Dendritic cell treated with granulocyte-macrophage colony-stimulating factor and Interleukin-4, amounts not matched to agents 40 ng/mL and 50 ng/mL, for 4 days (primary cell): ENCODE measurements at regions not wholly inside any gene's neighbourhood (a gene's known extent, or its start where the extent isn't known, plus 50 kb on each side); places are given as distances from the start of the nearest gene placed in this dataset.
"Not testable (repeated sequence)": the region's sequence is repeated elsewhere in the genome, so short reads cannot be mapped to it uniquely, and the experiment has no call there.

Source experiments
- H3K27ac Mint-ChIP-seq: one replicate; pipeline ENCODE4 v1.8.0; 2022; ENCODE audit warnings: mild to moderate bottlenecking, mixed read lengths
- H3K27me3 Mint-ChIP-seq: one replicate; pipeline ENCODE4 v1.8.0; 2022; ENCODE audit warnings: mild to moderate bottlenecking, mixed read lengths
- H3K36me3 Mint-ChIP-seq: one replicate; pipeline ENCODE4 v1.8.0; 2022; ENCODE audit warnings: low read depth, mixed read lengths
- H3K4me1 Mint-ChIP-seq: one replicate; pipeline ENCODE4 v1.8.0; 2022; ENCODE audit warnings: low read depth, mixed read lengths
- H3K4me3 Mint-ChIP-seq: one replicate; pipeline ENCODE4 v1.8.0; 2022; ENCODE audit warnings: mild to moderate bottlenecking, moderate library complexity, mixed read lengths
- H3K9me3 Mint-ChIP-seq: one replicate; pipeline ENCODE4 v1.8.0; 2022; ENCODE audit warnings: mixed read lengths
- intact Hi-C: fragments of 100-400 bp; cut with micrococcal nuclease; formaldehyde crosslinking; loops from one replicate; pipeline ENCODE4 v1.15.0; 2022

DNA sequence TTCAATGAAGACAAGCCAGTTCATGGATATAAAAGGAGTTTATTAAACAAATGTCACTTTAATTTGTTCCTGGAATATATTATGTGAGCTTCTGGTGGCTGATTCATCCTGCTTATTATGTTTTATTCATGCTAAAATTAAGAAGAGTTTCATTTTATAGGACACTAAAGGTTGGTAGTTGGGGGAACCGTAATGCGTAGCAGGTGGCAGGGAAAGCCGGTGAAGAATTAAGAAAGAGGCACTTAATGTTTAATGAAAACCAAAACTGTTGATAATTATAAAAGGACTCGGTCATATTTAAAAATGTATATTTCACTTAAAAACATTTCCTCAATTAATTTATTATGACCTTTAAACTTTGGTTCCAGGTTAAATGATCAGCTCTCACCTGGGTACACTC, 94.3 kb downstream of the XKR3 start:
- H3K27me3 Mint-ChIP-seq, H3K36me3 Mint-ChIP-seq, H3K9me3 Mint-ChIP-seq, intact Hi-C loops, H3K27ac Mint-ChIP-seq, H3K4me3 Mint-ChIP-seq: not testable (repeated sequence)
- H3K4me1 Mint-ChIP-seq: peaks cover 11% of the 10 kb centered on the region

DNA sequence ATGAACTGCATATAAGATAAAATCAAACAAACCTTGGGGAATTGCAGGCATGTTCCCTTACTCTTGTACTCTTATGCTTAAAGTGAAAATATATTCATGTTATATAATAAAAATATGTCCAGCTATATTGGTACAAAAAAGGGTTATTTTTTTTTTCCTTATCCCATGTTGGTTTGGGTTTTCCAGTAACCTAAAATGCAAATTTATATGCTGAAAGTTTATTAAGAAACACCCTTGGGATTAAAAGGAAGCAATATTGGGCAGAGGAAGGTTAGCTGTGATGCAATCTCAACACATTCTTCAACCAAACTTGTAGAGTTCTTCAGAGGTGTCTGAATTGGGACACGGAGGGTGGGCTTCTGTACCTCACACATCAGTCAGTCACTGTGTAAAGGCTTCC, 97.7 kb downstream of the XKR3 start:
- H3K36me3 Mint-ChIP-seq, H3K27me3 Mint-ChIP-seq, H3K4me3 Mint-ChIP-seq, intact Hi-C loops, H3K27ac Mint-ChIP-seq, H3K9me3 Mint-ChIP-seq: not testable (repeated sequence)
- peaks cover 21% of the 10 kb centered on the region for H3K4me1 Mint-ChIP-seq

DNA sequence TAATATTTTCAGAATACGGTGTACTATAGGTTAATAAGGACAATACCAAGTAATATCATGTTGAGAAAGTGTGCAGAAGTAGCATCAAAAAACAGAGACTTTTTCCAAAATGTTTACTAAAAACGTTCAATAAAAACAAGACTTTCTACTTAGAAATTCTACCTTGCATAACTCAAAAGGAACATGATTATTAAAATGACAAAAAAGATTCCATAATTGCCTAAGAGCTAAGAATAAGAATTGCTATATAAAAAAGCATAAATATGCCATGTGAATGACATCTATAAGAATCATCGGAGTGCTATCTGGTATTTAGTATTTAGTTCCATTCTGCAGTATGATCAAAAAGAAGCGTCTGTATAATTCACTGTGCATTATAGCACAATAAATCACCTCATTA, 102.0 kb downstream of the XKR3 start:
- peaks cover 30% of the 10 kb centered on the region for H3K4me1 Mint-ChIP-seq
- H3K27ac Mint-ChIP-seq, intact Hi-C loops, H3K27me3 Mint-ChIP-seq, H3K9me3 Mint-ChIP-seq, H3K36me3 Mint-ChIP-seq, H3K4me3 Mint-ChIP-seq: not testable (repeated sequence)

DNA sequence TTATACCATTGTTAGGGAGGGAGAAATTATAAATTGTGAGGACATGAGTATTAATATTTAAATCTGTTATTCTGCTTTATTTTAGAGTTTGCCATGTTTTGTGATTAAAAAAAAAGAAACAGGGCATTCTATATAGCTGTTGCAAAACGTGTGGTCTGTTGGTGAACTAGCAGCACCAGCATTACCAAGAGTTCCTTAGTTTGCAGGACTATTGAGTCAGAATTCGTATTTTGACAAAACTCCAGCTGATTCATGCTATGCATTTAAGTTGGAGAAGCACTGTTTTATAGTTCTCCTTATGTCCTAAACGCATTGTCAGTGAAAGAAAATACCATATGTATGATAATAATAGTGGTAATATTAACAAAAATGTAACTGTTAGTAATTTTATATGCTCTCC, 102.6 kb downstream of the XKR3 start:
- H3K36me3 Mint-ChIP-seq, H3K9me3 Mint-ChIP-seq, intact Hi-C loops, H3K4me3 Mint-ChIP-seq, H3K27ac Mint-ChIP-seq, H3K27me3 Mint-ChIP-seq: not testable (repeated sequence)
- H3K4me1 Mint-ChIP-seq: peaks cover 35% of the 10 kb centered on the region

DNA sequence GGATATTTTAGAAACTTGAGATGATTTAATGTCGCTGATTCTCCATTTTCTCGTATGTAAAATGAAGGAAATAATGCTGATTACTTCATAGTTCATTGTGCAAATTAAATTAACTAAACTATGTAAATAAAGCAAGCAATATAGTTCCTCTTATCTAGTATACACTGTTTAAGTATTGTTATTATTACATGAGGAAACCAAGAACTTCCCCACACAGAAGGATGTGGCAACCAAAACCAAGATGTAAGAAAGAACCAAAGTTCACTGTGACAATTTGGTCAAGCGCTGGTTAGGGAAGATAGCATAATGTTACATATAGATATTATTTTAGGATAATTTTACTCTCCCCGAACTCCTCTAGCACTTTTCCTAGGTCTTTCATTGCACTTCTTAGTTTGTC, 103.2 kb downstream of the XKR3 start:
- Mint-ChIP-seq H3K4me1 (peaks cover 32% of the 10 kb centered on the region), H3K4me3 (no peak overlapping the region), H3K36me3 (no peaks in the 10 kb centered on the region), H3K9me3 (peaks cover 10% of the 10 kb centered on the region), H3K27ac (peak overlapping the region; percentile 70), H3K27me3 (peaks cover 10% of the 10 kb centered on the region)
- intact Hi-C loops: no loop called here

DNA sequence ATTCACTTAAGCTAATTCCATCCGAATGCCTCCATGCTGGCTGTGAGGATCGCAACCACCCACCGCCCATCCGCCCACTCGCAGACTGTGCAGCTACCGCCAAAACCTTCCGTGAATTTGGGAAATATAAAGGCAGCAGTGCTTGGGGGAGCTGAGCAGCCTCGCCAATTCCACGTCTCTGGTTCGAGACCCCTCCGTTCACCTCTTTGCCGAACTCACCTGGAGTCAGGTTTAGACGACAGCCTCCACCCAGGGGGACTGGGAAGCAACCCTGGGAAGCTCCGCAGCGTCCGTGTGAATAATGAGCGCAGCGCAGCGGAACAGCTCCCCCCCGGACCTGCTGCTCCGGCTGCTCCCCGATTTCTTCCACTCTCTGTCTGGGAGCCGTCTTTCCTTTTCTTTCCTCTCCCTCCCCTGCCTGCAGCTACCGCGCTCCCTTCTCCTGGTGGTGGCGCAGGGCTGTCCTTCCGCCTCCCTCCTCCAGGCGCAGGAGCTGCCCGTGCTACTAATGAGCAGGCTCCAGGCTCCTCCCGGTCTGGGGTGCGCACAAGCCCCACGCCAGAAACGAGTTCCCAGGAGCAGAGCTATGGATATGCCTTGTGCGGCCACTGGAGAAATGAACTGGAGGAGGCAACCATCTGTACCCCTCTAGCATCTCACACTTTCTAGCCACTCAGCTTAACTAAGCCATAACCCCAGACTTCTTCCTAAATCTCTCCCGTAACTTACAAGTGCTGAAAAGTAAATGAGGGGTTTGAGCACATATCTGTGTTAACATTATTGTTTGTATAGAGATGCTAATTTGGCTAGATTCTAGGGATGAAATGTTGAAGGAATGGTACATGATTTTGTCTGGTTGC, 107.3 kb downstream of the XKR3 start:
- Mint-ChIP-seq H3K27me3 (peaks cover 10% of the 10 kb centered on the region), H3K36me3 (no peaks in the 10 kb centered on the region), H3K4me3 (peak overlapping the region; percentile 37), H3K27ac (no peak overlapping the region), H3K9me3 (peaks cover 10% of the 10 kb centered on the region), H3K4me1 (peaks cover 14% of the 10 kb centered on the region)
- intact Hi-C loops: no loop called here

DNA sequence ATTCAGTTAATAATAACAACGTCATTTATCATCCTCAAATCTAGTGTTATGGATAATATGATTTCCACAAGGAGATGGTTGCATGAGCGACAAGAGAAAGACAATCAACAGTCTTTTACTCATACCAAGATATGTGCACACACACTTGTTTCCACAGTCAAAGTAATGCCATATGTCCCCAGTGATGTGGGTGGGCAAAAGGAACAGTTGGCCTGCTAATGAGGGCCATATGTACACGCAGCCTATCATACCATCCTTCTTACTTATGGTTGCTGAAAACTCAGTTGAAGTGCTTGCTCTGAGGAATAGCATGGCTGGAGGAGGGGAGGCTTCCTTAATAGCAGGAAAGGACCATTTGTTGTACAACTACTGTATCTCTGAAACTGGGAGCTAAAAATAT, 110.6 kb downstream of the XKR3 start:
- intact Hi-C loops, H3K27ac Mint-ChIP-seq, H3K4me3 Mint-ChIP-seq, H3K36me3 Mint-ChIP-seq, H3K4me1 Mint-ChIP-seq: not testable (repeated sequence)
- Mint-ChIP-seq H3K9me3 (peaks cover 14% of the 10 kb centered on the region), H3K27me3 (peaks cover 10% of the 10 kb centered on the region)

DNA sequence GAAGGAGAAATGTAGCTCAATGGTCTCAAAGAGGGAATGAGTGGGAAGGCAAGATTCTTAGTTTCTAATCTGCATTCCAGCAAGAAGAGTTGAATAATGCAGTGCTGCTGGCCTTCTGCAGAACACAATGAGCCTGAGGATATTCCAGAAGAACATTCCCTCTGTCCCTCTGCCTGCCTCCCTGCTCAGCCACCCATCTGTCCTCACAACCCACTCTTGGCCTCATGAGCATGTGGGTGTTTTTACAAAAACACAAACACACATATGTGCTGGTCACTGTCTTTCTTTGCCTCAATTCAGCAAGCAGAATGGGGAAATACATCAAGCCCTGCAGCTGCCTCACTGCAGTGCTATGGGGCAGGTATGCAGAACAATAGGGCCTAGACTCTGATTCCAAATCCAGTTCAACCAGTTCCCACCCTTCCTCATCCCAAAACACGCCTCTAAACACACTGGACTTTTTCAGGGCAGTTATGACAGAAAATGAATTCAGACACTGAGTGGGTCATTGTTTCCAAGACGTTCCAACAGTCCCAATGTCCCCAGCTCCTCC, 109.8 kb upstream of the CCT8L2 start:
- H3K27ac Mint-ChIP-seq, H3K9me3 Mint-ChIP-seq, H3K4me3 Mint-ChIP-seq, H3K27me3 Mint-ChIP-seq, H3K4me1 Mint-ChIP-seq, H3K36me3 Mint-ChIP-seq, intact Hi-C loops: not testable (repeated sequence)

DNA sequence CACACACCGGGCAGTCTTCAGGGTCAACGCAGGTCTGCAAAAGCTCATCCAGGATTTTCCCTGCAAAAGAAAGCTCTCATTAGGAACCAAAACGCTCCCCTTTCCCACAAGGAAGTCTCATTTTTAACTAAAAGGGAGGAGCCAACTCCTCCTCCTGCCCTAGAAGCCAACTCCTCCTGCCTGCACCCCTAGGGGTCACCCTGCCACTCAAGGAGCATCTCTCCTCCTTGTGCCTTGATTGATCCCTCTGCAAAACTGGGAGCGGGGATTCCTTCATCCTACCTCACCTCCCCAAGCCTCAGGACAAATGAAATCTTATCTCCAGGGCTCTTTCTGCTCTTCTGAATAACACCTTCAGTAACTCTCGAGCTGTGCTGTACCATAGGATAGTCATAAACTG, 107.8 kb upstream of the CCT8L2 start:
- H3K27ac Mint-ChIP-seq, H3K4me1 Mint-ChIP-seq, intact Hi-C loops, H3K27me3 Mint-ChIP-seq, H3K9me3 Mint-ChIP-seq, H3K36me3 Mint-ChIP-seq, H3K4me3 Mint-ChIP-seq: not testable (repeated sequence)

DNA sequence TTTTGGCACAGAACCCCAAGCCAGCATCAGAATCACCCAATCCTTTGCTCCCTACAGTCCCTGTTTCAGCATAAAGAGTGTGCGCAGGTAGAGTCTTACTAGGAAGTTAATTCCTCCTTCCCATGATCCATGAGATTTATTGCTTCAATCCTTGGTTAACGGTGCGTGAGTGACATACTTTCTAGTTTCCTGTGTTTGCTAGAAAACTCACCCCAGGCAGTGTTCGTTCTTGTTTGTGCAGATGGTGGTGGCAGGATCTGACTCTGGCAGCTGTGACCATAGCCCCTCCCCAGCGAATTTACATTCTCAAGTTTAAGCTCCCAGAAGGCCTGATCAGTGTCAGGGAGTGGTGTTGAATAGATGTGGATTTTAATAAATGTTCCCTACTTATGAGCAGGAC, 106.7 kb upstream of the CCT8L2 start:
- Mint-ChIP-seq H3K9me3 (no peaks in the 10 kb centered on the region), H3K4me1 (peaks cover 5% of the 10 kb centered on the region), H3K36me3 (no peaks in the 10 kb centered on the region), H3K4me3 (no peak overlapping the region), H3K27ac (no peak overlapping the region), H3K27me3 (no peaks in the 10 kb centered on the region)
- intact Hi-C loops: no loop called here

DNA sequence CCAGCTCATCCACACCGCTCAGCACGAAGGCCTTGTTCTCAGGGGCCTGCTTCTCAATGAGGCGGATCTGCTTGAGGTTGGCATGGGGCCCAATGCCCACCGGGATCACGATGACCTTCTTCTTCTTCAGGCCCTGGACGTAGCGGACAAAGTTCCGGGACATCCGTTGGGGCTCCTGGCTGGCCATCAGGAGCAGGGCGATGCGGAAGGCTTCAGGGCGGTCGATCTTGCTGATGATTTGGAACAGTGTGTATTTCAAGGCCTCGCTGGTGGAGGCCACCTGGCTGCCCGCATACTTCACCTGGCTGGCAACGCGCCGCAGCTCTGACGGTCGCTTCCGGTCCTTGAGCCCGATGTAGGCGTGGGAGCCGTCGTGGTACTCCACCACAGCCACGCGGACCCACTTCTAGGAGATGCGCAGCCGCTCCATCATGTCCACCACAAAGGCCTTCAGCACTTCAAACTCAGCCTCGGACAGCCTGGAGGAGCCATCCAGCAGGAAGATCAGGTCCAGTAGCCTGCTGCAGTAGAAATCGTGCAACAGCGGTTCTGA, 105.0 kb upstream of the CCT8L2 start:
- H3K4me3 Mint-ChIP-seq, H3K27ac Mint-ChIP-seq, H3K27me3 Mint-ChIP-seq, intact Hi-C loops, H3K36me3 Mint-ChIP-seq, H3K4me1 Mint-ChIP-seq, H3K9me3 Mint-ChIP-seq: not testable (repeated sequence)

DNA sequence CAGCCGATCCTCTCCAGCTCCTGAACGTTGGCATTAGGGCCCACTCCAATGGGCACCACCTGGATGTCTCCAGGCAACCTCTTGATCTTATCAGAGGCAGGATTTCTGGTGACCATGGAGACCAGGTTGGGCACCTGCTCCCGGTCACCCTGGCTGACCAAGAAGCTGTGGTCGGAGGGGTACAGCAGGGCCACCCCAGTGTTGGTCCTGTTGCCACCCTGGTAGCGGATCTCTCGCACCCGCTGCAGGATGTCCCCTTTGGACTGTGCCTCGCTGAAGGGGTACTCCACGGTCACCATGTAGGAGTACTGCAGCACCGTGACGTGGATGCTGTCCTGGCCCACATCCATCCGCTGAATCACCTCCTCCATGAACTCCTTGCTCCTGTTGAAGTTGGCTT, 104.3 kb upstream of the CCT8L2 start:
- intact Hi-C loops, H3K27me3 Mint-ChIP-seq, H3K9me3 Mint-ChIP-seq, H3K4me3 Mint-ChIP-seq, H3K36me3 Mint-ChIP-seq, H3K4me1 Mint-ChIP-seq, H3K27ac Mint-ChIP-seq: not testable (repeated sequence)

DNA sequence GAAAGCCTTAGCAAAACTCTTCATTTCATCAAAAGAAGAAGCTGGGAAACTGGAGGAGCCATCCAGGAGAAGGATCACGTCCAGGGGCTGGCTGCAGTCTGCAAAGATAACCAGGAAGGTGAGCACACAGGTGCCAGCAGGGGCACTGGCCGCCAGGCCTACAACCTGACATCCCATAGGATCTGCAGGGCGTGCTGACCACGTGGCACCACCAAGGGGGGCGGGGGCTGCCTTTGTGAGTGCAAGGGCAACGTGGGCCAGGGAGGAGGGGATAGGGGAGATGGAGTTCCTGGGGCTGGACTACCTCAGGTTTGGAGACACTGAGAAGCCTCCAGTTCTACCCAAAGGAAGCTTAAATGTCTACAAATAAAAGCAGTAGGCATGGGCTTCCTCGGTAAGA, 102.7 kb upstream of the CCT8L2 start:
- Mint-ChIP-seq H3K27me3 (peaks cover 3% of the 10 kb centered on the region), H3K36me3 (no peaks in the 10 kb centered on the region), H3K4me3 (no peak overlapping the region), H3K4me1 (no peaks in the 10 kb centered on the region), H3K27ac (no peak overlapping the region), H3K9me3 (no peaks in the 10 kb centered on the region)
- intact Hi-C loops: no loop called here

DNA sequence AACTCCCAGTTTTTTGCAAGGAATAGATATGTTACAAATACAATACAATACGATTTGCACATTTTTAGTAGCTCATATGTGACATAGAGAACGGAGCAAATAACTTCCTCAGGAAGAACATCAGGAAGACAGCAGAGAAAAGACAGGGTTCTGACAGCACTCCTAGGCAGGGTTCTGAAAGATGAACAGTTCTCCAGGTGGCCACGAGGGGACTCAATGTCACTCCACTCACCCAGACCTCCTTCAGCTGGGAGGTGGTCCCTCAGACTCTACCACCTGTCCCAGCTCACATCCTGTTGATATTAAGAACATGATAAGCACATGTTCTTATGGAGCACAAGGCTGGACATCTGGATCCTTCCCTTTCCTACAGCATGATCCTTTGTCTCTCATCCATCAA, 101.1 kb upstream of the CCT8L2 start:
- H3K4me3 Mint-ChIP-seq, H3K4me1 Mint-ChIP-seq, H3K36me3 Mint-ChIP-seq, H3K27me3 Mint-ChIP-seq, H3K9me3 Mint-ChIP-seq, intact Hi-C loops, H3K27ac Mint-ChIP-seq: not testable (repeated sequence)

DNA sequence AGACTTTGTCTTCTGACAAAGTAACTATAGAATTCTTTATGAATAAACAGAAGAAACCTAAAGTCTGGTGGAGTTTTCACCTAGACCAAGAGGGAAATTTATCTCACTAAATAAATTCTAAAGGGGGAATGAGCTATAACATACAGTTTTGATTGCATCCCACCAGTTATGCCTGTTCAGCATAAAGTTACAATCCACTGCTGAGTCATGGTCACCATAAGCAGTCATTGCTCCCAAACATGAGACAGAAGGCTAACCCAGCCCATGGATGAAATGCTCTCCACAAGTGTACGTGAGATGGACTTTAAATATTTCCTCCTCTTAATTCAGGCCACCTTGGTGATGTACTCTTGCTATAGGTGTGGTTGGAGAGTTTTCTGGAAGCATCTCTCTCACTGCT, 96.7 kb upstream of the CCT8L2 start:
- intact Hi-C loops, H3K4me3 Mint-ChIP-seq, H3K27ac Mint-ChIP-seq, H3K9me3 Mint-ChIP-seq, H3K4me1 Mint-ChIP-seq, H3K36me3 Mint-ChIP-seq: not testable (repeated sequence)
- peaks cover 14% of the 10 kb centered on the region for H3K27me3 Mint-ChIP-seq
